ENCODE measurements at regions not wholly inside any gene's neighbourhood (a gene's known extent, or its start where the extent isn't known, plus 50 kb on each side); places are given as distances from the start of the nearest gene placed in this dataset.

DNA sequence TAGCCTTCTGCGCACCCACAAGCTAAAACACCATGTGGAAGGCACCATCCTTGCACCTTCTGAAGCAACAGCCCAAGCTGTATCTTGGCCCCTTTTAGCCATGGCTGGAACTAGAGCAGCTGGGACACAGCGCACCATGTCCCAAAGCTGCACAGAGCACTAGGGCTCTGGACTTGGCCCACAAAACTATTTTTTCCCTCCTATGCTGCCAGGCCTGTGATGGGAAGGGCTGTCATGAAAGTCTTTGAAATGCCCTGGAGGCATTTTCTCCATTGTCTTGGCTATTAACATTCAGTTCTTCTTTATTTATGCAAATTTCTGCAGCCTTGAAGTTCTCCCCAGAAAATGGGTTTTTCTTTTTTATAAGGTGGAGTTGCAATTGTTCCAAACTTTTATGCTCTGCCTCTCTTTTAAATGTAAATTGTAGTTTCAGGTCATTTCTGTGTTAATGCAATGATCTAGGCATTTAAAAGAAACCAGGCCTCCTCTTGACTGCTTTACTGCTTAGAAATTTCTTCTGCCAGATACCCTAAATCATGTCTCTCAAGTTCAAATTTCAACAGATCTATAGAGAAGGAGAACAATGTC lies 996.3 kb downstream of the TAF11L14 start:
- Histone ChIP-seq H3K9me3 (ENCODE audit: control insufficient read depth, insufficient read depth, low read depth, low read length) (no peaks in the 10 kb centered on the region), H3K27ac (ENCODE audit: extremely low read depth, low read depth, low read length) (no peak overlapping the region), H3K4me3 (ENCODE audit: low read depth, low read length) (no peak overlapping the region), H3K4me1 (ENCODE audit: control insufficient read depth, insufficient read depth, low read length) (no peaks in the 10 kb centered on the region), H3K36me3 (ENCODE audit: control insufficient read depth in 2 of 2, insufficient read depth in 1 of 2, low read length in 2 of 2) (no peaks in the 10 kb centered on the region)
- CTCF ChIA-PET, result no interaction called here
- TF ChIP-seq ZNF266 (tag by site-specific recombination; IDR thresholded peaks at IDR 0.05; ENCODE audit: low read depth), result no peak
- TF ChIP-seq PATZ1 (tag by site-specific recombination; IDR thresholded peaks at IDR 0.05), result no peak
- TF ChIP-seq GLI2 (tag by site-specific recombination; IDR thresholded peaks at IDR 0.05; ENCODE audit: borderline replicate concordance, low read depth), result no peak
- no peak for TF ChIP-seq ZNF2 (tag by site-specific recombination; IDR thresholded peaks at IDR 0.05)
- POLR2A ChIA-PET, result no interaction called here

DNA sequence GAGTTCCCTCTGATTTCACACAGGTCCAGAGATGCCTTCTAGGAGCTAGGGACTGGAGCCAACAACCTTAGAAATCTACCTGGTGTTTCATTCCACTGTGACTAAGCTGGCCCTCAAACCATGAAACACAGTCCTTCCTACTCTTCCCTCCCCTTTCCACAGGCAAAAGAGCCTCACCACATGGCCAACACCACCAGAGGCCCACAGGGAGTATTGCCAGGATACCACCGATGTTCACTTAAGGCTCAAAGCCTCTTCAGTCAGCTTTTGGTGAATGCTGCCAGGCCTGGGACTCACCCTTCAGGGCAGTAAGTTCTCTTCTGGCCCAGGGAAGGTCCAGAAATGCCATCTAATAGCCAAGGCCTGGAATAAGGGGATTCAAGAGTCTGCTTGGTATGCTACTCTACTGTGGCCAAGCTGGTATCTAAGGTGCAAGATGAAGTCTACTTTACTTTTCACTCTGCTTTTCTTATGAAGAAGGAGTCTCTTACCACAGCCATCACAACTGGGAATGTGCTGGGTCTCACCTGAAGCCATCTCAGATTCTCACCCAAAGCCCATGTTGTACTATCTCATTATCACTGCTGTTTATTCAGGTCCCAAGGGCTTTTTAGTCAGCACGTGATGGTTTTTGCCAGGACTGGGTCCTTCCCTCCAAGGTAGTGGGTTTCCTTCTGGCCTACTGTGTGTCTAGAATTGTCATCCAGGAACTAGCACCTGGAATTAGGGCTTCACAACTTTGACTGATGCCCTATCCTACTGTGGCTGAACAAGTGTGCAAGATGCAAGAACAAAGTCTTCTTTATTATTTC lies 1018.4 kb downstream of the TAF11L14 start:
- no peak for TF ChIP-seq ZNF202 (tag by site-specific recombination; IDR thresholded peaks at IDR 0.05; ENCODE audit: borderline replicate concordance)
- TF ChIP-seq ZNF544 (tag by site-specific recombination; IDR thresholded peaks at IDR 0.05), result no peak
- TF ChIP-seq ZNF560 (tag by site-specific recombination; IDR thresholded peaks at IDR 0.05; ENCODE audit: borderline replicate concordance), result no peak
- TF ChIP-seq ZSCAN23 (tag by site-specific recombination; IDR thresholded peaks at IDR 0.05), result no peak
- TF ChIP-seq ZNF664 (tag by site-specific recombination; IDR thresholded peaks at IDR 0.05), result no peak
- TF ChIP-seq CTCF (tag by site-specific recombination; IDR thresholded peaks at IDR 0.05), result no peak
- TF ChIP-seq ZBTB8A (tag by site-specific recombination; IDR thresholded peaks at IDR 0.05), result no peak
- TF ChIP-seq ZNF791 (tag by site-specific recombination; IDR thresholded peaks at IDR 0.05), result no peak
- TF ChIP-seq KLF16 (tag by site-specific recombination; IDR thresholded peaks at IDR 0.05), result no peak
- TF ChIP-seq ATF2 (tag by site-specific recombination; IDR thresholded peaks at IDR 0.05; ENCODE audit: low read depth), result no peak
- no peak for TF ChIP-seq MZF1 (tag by site-specific recombination; IDR thresholded peaks at IDR 0.05; ENCODE audit: borderline replicate concordance)
- no peak for TF ChIP-seq ZNF155 (tag by site-specific recombination; IDR thresholded peaks at IDR 0.05)
- no peak for TF ChIP-seq ZNF692 (tag by site-specific recombination; IDR thresholded peaks at IDR 0.05)
- no peak for TF ChIP-seq PRDM6 (tag by site-specific recombination; IDR thresholded peaks at IDR 0.05)
- TF ChIP-seq ZNF223 (tag by site-specific recombination; IDR thresholded peaks at IDR 0.05), result no peak
- no peak for TF ChIP-seq SP7 (tag by site-specific recombination; IDR thresholded peaks at IDR 0.05)
- no peak for TF ChIP-seq ZNF629 (tag by site-specific recombination; IDR thresholded peaks at IDR 0.05)
- no peak for TF ChIP-seq ZNF426 (tag by site-specific recombination; IDR thresholded peaks at IDR 0.05)
- TF ChIP-seq ZNF37A (tag by site-specific recombination; IDR thresholded peaks at IDR 0.05), result no peak
- Histone ChIP-seq H3K4me1 (ENCODE audit: control insufficient read depth, insufficient read depth, low read length) (no peaks in the 10 kb centered on the region), H3K27ac (ENCODE audit: extremely low read depth, low read depth, low read length) (no peak overlapping the region), H3K4me3 (ENCODE audit: low read depth, low read length) (no peak overlapping the region), H3K9me3 (ENCODE audit: control insufficient read depth, insufficient read depth, low read depth, low read length) (no peaks in the 10 kb centered on the region), H3K36me3 (ENCODE audit: control insufficient read depth in 2 of 2, insufficient read depth in 1 of 2, low read length in 2 of 2) (no peaks in the 10 kb centered on the region)
- ChIA-PET CTCF (no interaction called here), POLR2A (no interaction called here)

Data from HEK293 (cell line).